ENCODE measurements at regions not wholly inside any gene's neighbourhood (a gene's known extent, or its start where the extent isn't known, plus 50 kb on each side); places are given as distances from the start of the nearest gene placed in this dataset.

DNA sequence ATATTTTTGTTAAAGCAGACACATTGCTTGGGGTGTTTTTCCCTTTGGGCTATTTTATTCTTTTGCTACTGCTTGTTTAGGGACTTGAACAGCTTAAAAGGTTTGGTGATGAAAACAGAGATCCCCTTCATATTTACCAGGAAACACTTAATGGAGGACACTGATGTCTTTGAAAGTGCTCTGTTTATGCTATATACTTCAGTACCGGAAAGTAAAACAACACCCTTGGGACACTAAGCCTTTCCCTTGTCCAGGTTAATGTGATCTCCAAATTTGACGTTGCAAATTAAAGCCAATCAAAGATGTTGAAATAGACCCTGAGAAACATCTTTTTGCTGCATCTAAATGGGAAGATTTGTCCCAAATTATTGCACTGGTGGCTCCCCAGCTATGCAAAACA is 564.6 kb upstream of the PKDCC start:
- DNase-seq (ENCODE audit: low spot score) = no peak

- no peak for DNase-seq (ENCODE audit: low spot score)
Measured at GRCh38 chr2:41483982-41484857, 563.6 kb upstream of the PKDCC start.

DNA sequence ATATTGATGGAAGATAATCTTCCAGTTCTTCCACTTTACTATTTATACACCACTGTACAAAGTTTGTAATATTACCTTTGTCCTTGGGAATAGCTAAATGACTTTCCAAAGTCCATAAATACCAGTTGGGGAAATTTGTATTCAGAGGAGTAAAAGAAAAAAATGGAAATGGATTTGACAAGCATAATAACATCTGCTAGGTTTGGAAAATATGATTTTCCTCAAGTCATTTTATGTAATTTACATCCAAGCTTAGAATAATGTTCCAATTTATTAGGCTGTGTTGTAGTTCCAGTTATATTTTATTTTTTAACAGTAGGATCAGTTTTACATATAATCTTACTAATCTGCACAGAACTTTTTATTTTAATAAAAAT is 563.0 kb upstream of the PKDCC start:
- DNase-seq (ENCODE audit: low spot score) = no peak

- DNase-seq (ENCODE audit: low spot score) = no peak
Measured at GRCh38 chr2:41486948-41487347, 560.9 kb upstream of the PKDCC start.

- DNase-seq (ENCODE audit: low spot score) = no peak
Measured at GRCh38 chr2:41488888-41489287, 558.9 kb upstream of the PKDCC start.

DNA sequence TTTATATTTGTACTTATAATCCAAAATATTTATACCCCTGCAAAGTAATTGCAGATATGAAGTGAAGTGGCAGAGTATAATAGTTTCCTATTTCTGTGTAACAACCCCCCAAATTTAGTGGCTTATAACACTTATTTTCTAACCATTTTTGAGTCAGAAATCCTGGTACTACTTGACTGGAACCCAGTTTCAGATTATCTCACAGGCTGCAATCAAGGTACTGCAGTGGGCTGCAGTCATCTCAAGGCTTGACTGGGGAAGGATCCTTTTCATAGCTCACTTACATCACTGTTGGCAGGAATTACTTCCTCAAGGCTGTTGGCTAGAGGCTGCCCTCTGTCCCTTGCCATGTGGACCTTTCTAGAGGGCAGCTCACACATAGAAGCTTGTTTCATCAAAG is 558.2 kb upstream of the PKDCC start:
- DNase-seq (ENCODE audit: low spot score) = no peak

DNA sequence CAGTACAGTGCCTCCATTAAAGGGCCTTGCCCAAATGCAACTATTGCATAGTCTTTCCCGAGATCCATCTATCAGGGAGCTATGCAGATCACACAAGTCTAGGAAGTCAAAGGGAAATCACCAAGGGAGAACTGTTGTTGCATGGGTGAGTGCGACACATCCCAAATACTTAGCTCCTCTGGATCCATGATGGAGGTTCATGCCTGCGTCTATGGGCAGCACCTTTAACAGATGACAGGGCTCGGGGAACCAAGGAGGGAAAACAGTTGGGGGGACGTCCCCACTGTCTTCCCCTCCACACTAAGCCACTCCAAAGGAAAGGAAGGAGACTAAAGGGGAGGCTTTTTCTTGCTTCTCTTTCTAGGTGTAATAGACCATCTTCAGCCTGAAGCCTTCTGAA is 552.8 kb upstream of the PKDCC start:
- DNase-seq (ENCODE audit: low spot score) = no peak

DNA sequence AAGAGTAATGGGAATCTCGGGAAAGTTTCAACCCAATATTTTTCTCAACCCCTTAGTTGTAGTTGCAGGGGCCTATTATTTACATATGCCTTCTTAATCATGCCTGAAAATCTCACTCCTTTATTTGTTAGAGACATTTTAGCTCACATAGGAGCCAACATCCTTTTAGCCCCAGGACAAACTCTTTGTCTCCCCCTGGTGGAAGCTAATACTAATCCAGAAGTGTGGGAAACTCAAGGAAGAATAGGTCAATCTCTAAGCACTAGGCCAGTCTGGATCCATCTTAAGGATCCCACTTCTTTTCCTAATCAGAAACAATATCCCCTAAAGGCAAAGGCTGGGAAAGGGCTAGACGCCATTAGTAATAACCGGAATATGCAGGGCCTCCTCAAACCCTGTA is 550.9 kb upstream of the PKDCC start:
- no peak for DNase-seq (ENCODE audit: low spot score)

- DNase-seq (ENCODE audit: low spot score) = no peak
Measured at GRCh38 chr2:41498781-41499180, 549.0 kb upstream of the PKDCC start.

DNA sequence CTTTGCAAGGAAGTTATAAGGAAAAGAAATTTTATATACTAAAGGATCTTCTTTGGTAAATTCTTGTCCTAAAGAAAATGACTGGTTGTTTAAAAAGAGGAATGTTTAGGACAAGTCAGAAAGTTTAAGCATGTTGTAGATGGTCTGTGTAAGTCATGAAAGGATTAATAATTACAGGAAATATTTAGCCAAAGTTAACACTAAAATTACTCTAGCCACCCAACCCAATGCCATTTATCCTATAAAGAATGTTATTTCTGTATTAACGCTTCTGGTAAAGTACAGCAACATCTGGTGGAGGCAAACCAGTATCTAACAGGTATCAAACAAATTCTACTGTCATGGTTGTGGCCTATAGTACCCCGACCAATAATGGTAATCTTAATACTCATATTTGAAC is 546.9 kb upstream of the PKDCC start:
- no peak for DNase-seq (ENCODE audit: low spot score)

GRCh38 chr2:41502752-41503151 is 545.1 kb upstream of the PKDCC start:
- DNase-seq (ENCODE audit: low spot score) = no peak

DNA sequence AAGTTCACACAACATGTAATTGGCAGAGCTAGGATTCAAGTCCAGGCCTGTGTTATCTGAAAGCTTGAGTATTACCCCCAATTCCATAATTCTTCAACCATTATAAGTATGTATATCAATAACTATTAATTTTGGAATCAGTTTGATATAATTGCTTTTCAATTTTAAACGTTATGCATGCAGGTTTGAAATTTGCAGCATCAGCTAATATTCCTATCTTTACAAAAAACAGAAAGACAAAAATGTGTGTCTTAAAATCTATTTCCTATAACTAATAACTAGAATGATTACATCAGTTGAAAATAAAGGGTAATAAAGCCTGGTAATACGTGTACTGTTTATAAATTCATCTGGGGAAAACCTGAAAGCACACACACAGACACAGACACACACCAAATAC is 543.3 kb upstream of the PKDCC start:
- DNase-seq (ENCODE audit: low spot score) = no peak

GRCh38 chr2:41510108-41510507 is 537.7 kb upstream of the PKDCC start:
- DNase-seq (ENCODE audit: low spot score) = no peak

- no peak for DNase-seq (ENCODE audit: low spot score)
Measured at GRCh38 chr2:41521211-41521610, 526.6 kb upstream of the PKDCC start.

GRCh38 chr2:41527525-41528323 is 520.1 kb upstream of the PKDCC start:
- no peak for DNase-seq (ENCODE audit: low spot score)

DNA sequence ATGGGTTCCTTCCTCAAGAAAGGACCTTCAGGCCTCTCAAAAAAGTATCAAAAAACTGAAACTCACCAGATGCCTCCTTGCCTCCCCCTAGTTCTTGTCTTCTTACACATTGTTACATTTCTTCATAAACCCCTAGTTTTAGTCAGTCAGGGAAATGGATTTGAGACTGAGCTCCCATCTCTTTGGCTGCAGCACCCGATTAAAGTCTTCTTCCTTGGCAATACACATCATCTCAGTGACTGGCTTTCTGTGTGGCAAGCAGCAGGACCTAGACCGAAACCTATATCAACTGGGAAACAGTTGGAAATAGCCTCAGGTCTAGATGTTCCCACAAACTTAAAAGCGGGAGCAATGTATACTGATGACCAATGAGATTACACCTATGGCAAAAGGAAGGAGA is 512.2 kb upstream of the PKDCC start:
- DNase-seq (ENCODE audit: low spot score) = no peak

GRCh38 chr2:41540272-41540998 is 507.4 kb upstream of the PKDCC start:
- no peak for DNase-seq (ENCODE audit: low spot score)

- DNase-seq (ENCODE audit: low spot score) = no peak
Measured at GRCh38 chr2:41543726-41544125, 504.1 kb upstream of the PKDCC start.

- DNase-seq (ENCODE audit: low spot score) = no peak
Measured at GRCh38 chr2:41544709-41545108, 503.1 kb upstream of the PKDCC start.

DNA sequence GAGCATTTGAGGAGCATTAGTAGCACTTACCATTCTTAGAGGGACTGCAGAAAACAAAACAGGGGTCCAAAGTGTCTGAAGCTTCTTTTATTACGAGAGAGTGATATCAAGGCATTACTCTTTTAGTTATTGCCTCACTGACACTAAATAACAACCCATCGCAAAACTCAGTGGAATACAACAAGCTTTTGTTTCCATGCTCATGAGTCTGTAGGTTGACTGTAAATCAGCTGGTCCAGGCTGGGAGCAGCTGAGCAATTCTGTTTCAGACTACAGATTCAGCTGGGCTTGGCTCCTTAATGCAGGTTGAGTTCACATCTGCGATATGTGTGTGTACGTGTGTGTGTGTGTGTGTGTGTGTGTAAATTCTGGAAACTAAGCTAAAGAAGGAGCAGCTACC is 501.8 kb upstream of the PKDCC start:
- no peak for DNase-seq (ENCODE audit: low spot score)

GRCh38 chr2:41568648-41569047 is 479.2 kb upstream of the PKDCC start:
- DNase-seq (ENCODE audit: low spot score) = no peak

GRCh38 chr2:41572154-41572553 is 475.7 kb upstream of the PKDCC start:
- no peak for DNase-seq (ENCODE audit: low spot score)

GRCh38 chr2:41576423-41576822 is 471.4 kb upstream of the PKDCC start:
- DNase-seq (ENCODE audit: low spot score) = no peak

All from ureter (tissue), 1 donor.